Bronchial epithelial cell (primary cell): ENCODE measurements at regions not wholly inside any gene's neighbourhood (a gene's known extent, or its start where the extent isn't known, plus 50 kb on each side); places are given as distances from the start of the nearest gene placed in this dataset.

Source experiments
- DNase-seq: peaks from one replicate; pipeline ENCODE4 v3.0.0-alpha.2; 2010; ENCODE audit warnings: low read depth
- FAIRE-seq: peaks from 2 replicates; lab custom pipeline; 2011; peaks lifted over from hg19 to GRCh38; lab: Jason Lieb, UNC
- H3K27me3 ChIP-seq: 2 replicates; pipeline ENCODE4 v1.5.1; 2011; ENCODE audit warnings: low read length; ENCODE audit not compliant: control insufficient read depth, insufficient read depth
- H3K36me3 ChIP-seq: 2 replicates; pipeline ENCODE4 v1.5.1; 2011; ENCODE audit warnings: low read length; ENCODE audit not compliant: control insufficient read depth, insufficient read depth
- H3K4me3 ChIP-seq: 2 replicates; pipeline ENCODE4 v1.5.1; 2011; ENCODE audit warnings: mild to moderate bottlenecking, low read depth, low read length, control low read depth
- CTCF ChIP-seq: IDR thresholded peaks from 2 replicates; pipeline ENCODE4 v1.5.1; 2011; ENCODE audit warnings: mild to moderate bottlenecking, moderate library complexity, low read length, control low read depth, inconsistent platforms; ENCODE audit not compliant: insufficient read depth, severe bottlenecking

- no peaks in the 10 kb centered on the region for H3K36me3 ChIP-seq
Observed at GRCh38 chr9:121574774-121575519, 75.3 kb upstream of the GGTA1 start.

DNA sequence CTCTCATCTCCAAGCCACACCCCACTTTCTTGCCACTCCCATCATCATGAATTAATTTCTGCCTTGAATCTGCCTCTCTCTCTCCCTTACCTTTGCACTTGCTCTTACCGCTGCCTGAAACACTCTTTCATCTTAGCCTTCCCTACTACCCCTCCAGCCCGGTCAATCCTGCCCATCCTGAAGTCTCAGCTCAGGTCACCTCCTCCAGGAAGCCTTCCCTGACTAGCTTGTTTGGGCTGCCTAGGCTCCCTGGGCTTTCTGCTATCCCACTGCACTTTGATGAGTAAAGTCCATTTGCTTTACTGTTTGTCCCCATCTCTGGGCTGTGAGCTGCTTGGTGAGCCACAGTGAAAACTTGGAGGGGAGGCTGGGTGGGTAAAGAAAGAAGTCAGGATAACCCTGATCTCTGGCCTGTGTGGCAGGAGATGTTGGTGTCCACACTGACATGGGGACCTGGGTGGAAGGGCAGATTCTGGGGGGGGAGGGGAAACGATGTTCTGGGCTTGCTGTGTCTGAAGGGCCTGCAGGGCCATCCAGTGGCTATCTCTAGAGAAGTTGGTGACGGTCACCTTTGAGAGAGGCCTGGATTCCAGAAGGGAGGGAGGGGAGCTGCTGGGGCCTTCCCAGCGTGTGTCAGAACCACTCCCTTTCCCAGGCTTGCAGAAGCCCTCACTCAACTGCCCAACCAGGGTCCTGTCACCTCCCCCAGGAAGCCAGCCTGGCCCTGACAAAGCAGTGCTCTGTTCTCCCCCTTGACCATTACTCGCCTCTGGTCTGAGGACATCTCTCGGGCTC is 75.0 kb upstream of the DAB2IP start:
- peaks cover under 1% of the 10 kb centered on the region for H3K27me3 ChIP-seq
- no peak overlapping the region for H3K4me3 ChIP-seq
- no peak for TF ChIP-seq CTCF
- H3K36me3 ChIP-seq, result no peaks in the 10 kb centered on the region
- FAIRE-seq (peak; percentile 55), DNase-seq (no peak)

More at GRCh38 chr9:121574774-121575519, 75.3 kb upstream of the GGTA1 start:
- Histone ChIP-seq H3K4me3 (no peak overlapping the region), H3K27me3 (no peaks in the 10 kb centered on the region)
- DNase-seq (no peak), FAIRE-seq (no peak)
- no peak for TF ChIP-seq CTCF

GRCh38 chr9:121577166-121577565 is 74.3 kb upstream of the DAB2IP start:
- no peaks in the 10 kb centered on the region for H3K36me3 ChIP-seq
- no peak for DNase-seq
- no peak for TF ChIP-seq CTCF

GRCh38 chr9:121577572-121577971 is 73.9 kb upstream of the DAB2IP start:
- no peak for TF ChIP-seq CTCF
- no peak for DNase-seq
- no peak for FAIRE-seq
- Histone ChIP-seq H3K27me3 (peaks cover 4% of the 10 kb centered on the region), H3K4me3 (no peak overlapping the region), H3K36me3 (no peaks in the 10 kb centered on the region)

More at GRCh38 chr9:121577166-121577565, 74.3 kb upstream of the DAB2IP start:
- no peak overlapping the region for H3K4me3 ChIP-seq
- FAIRE-seq, result no peak
- peaks cover 3% of the 10 kb centered on the region for H3K27me3 ChIP-seq

DNA sequence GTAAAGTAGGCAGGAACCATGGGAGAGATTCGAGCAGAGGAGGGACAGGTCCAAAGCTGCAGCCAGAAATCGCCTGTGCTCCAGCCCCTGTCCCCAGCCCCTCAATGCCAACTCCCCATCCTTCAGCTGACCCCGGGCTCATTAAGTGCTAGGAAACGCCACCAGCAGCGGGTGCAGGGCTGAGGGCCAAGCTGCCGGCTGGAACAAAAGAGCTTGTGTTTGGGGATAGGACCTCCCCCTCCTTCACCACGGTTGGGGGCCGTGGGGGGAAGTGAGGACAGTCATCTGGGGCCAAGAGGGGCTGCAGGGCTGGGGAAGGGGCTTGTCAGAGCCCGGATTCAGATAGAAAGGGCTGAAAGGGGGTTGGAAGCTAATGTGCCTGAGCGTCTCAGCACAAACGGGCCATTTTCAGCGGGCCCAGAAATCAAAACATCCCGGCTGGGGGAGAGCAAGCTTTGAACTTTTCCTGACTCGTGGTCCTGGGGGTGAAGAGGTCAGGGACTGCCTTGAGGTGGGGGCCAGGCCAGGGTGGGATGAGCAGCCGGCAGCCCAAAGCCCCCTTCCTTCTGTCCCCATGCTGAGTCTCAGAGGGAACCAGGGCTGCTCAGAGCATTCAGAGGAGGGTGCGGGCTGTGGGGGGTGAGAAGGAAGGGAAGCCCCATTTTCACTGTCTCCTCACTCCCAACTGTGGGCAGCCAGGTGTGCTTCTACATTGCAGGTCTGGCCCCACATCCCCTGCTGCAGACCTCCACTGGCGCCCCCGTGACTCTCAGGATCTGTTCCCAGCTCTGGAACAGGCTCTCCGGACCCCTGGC is 69.4 kb upstream of the DAB2IP start:
- Histone ChIP-seq H3K36me3 (no peaks in the 10 kb centered on the region), H3K4me3 (no peak overlapping the region), H3K27me3 (peaks cover 6% of the 10 kb centered on the region)
- DNase-seq (no peak), FAIRE-seq (no peak)
- no peak for TF ChIP-seq CTCF
